Caco-2 (cell line): ENCODE measurements at regions not wholly inside any gene's neighbourhood (a gene's known extent, or its start where the extent isn't known, plus 50 kb on each side); places are given as distances from the start of the nearest gene placed in this dataset.

Source experiments
- BruUV-seq: library from RNA; stranded (reverse); fragments of 400-500 nt; replicated peaks from 2 replicates; lab custom pipeline; 2021; lab: Mats Ljungman, UMichigan
- CTCF ChIA-PET: fragments of 300-600 bp; sonication (Branson Sonifier 250); formaldehyde crosslinking; loops from one replicate; lab custom pipeline; 2022; ENCODE audit warnings: antibody characterized with exemption; lab: Charles Lee
- POLR2A ChIA-PET: fragments of 300-600 bp; sonication (Branson Sonifier 250); formaldehyde crosslinking; loops from one replicate; lab custom pipeline; 2022; ENCODE audit warnings: antibody characterized with exemption; lab: Charles Lee
- DNase-seq, 2 experiments: peaks; one replicate each; pipeline versions ENCODE4 v3.0.0 to v3.0.0-alpha.2; 2020 to 2022
- H3K27me3 ChIP-seq: replicated peaks from 2 replicates; pipeline ENCODE4 v1.6.0; 2011; ENCODE audit warnings: low read length; ENCODE audit not compliant: control insufficient read depth, insufficient read depth
- H3K36me3 ChIP-seq: 2 replicates; pipeline ENCODE4 v1.5.1; 2011; ENCODE audit warnings: low read length; ENCODE audit not compliant: control insufficient read depth, insufficient read depth
- H3K4me1 ChIP-seq: fragments of 250-450 bp; sonication (Bioruptor Pico); 2 replicates; pipeline ENCODE4 v1.5.1; 2020; ENCODE audit warnings: mild to moderate bottlenecking
- H3K4me3 ChIP-seq: 2 replicates; pipeline ENCODE4 v1.5.1; 2011; ENCODE audit warnings: low read depth, mild to moderate bottlenecking, control low read depth, low read length
- H3K9me3 ChIP-seq: fragments of 250-450 bp; sonication (Bioruptor Pico); 2 replicates; pipeline ENCODE4 v1.5.1; 2020; ENCODE audit warnings: mild to moderate bottlenecking, moderate library complexity
- H3K27ac Mint-ChIP-seq: one replicate; pipeline ENCODE4 v1.8.0; 2022; ENCODE audit warnings: mixed read lengths; ENCODE audit not compliant: unreplicated experiment
- H3K27me3 Mint-ChIP-seq: one replicate; pipeline ENCODE4 v1.8.0; 2022; ENCODE audit warnings: mixed read lengths; ENCODE audit not compliant: insufficient read depth, unreplicated experiment
- H3K36me3 Mint-ChIP-seq: one replicate; pipeline ENCODE4 v1.8.0; 2022; ENCODE audit warnings: mild to moderate bottlenecking, mixed read lengths; ENCODE audit not compliant: insufficient read depth, unreplicated experiment
- H3K4me1 Mint-ChIP-seq: one replicate; pipeline ENCODE4 v1.8.0; 2022; ENCODE audit warnings: low read depth, mixed read lengths; ENCODE audit not compliant: unreplicated experiment
- H3K4me3 Mint-ChIP-seq: one replicate; pipeline ENCODE4 v1.8.0; 2022; ENCODE audit warnings: mild to moderate bottlenecking, moderate library complexity, mixed read lengths; ENCODE audit not compliant: unreplicated experiment
- H3K9me3 Mint-ChIP-seq: one replicate; pipeline ENCODE4 v1.8.0; 2022; ENCODE audit warnings: mixed read lengths; ENCODE audit not compliant: unreplicated experiment
- intact Hi-C: fragments of 100-400 bp; cut with micrococcal nuclease; formaldehyde crosslinking; loops from one replicate; pipeline ENCODE4 v1.10.0; 2022; ENCODE audit not compliant: unreplicated experiment
- TF ChIP-seq, protein P1 (sequence below), 2 experiments: fragments of 200-600 bp in 1 of 2; IDR thresholded peaks; 1 replicate in 1 of 2; 2 replicates in 1 of 2; pipeline versions ENCODE4 v1.5.1 to v1.8.0; 2011 to 2022; ENCODE audit warnings: antibody characterized with exemption in 1 of 2, control low read depth in 1 of 2, inconsistent platforms in 1 of 2, low read depth in 1 of 2, low read length in 1 of 2, mild to moderate bottlenecking in 1 of 2, moderate library complexity in 1 of 2; ENCODE audit not compliant: insufficient read depth in 1 of 2, severe bottlenecking in 1 of 2, unreplicated experiment in 1 of 2

- no peaks in the 10 kb centered on the region for H3K36me3 ChIP-seq
- H3K9me3 Mint-ChIP-seq: no peaks in the 10 kb centered on the region
- no peak overlapping the region for H3K4me3 ChIP-seq
- BruUV-seq: no TSS peak
- POLR2A ChIA-PET: no interaction called here
- TF ChIP-seq, protein P1, sequence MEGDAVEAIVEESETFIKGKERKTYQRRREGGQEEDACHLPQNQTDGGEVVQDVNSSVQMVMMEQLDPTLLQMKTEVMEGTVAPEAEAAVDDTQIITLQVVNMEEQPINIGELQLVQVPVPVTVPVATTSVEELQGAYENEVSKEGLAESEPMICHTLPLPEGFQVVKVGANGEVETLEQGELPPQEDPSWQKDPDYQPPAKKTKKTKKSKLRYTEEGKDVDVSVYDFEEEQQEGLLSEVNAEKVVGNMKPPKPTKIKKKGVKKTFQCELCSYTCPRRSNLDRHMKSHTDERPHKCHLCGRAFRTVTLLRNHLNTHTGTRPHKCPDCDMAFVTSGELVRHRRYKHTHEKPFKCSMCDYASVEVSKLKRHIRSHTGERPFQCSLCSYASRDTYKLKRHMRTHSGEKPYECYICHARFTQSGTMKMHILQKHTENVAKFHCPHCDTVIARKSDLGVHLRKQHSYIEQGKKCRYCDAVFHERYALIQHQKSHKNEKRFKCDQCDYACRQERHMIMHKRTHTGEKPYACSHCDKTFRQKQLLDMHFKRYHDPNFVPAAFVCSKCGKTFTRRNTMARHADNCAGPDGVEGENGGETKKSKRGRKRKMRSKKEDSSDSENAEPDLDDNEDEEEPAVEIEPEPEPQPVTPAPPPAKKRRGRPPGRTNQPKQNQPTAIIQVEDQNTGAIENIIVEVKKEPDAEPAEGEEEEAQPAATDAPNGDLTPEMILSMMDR (IDR thresholded peaks at IDR 0.05; ENCODE audit: insufficient read depth in 1 of 2, low read depth in 1 of 2, low read length in 1 of 2, severe bottlenecking in 1 of 2, unreplicated experiment in 1 of 2): no peak
- intact Hi-C loops: no loop called here
- H3K27ac Mint-ChIP-seq: no peak overlapping the region
- H3K27me3 Mint-ChIP-seq: no peaks in the 10 kb centered on the region
- no peaks in the 10 kb centered on the region for H3K27me3 ChIP-seq
- CTCF ChIA-PET: interaction anchor here (0.6 to 1.1 kb wide), 2 partner anchors 74 to 613 kb away, joined by 3 to 8 read pairs; partner anchors contain the start of gene TBX3
- H3K36me3 Mint-ChIP-seq: peaks cover 6% of the 10 kb centered on the region
- H3K9me3 ChIP-seq: no peaks in the 10 kb centered on the region
- H3K4me1 ChIP-seq: peaks cover 7% of the 10 kb centered on the region
- peak in 1 of 2 experiments; percentile 30 for DNase-seq
- peaks cover 20% of the 10 kb centered on the region for H3K4me1 Mint-ChIP-seq
- H3K4me3 Mint-ChIP-seq: no peak overlapping the region
Observed at GRCh38 chr12:115297445-115297844, 613.5 kb upstream of the TBX3 start.

- Mint-ChIP-seq H3K27ac (no peak overlapping the region), H3K9me3 (no peaks in the 10 kb centered on the region), H3K4me1 (peaks cover 20% of the 10 kb centered on the region), H3K27me3 (no peaks in the 10 kb centered on the region), H3K4me3 (no peak overlapping the region), H3K36me3 (peaks cover 6% of the 10 kb centered on the region)
- no peak overlapping the region for H3K4me3 ChIP-seq
- H3K36me3 ChIP-seq: no peaks in the 10 kb centered on the region
- CTCF ChIA-PET: interaction anchor here (0.6 to 1.1 kb wide), 2 partner anchors 73 to 612 kb away, joined by 3 to 8 read pairs; partner anchors contain the start of gene TBX3
- peaks cover 7% of the 10 kb centered on the region for H3K4me1 ChIP-seq
- no TSS peak for BruUV-seq
- no peak for DNase-seq
- H3K27me3 ChIP-seq: no peaks in the 10 kb centered on the region
- H3K9me3 ChIP-seq: no peaks in the 10 kb centered on the region
- POLR2A ChIA-PET: no interaction called here
- intact Hi-C loops: no loop called here
- TF ChIP-seq, protein P1 (IDR thresholded peaks at IDR 0.05; ENCODE audit: insufficient read depth in 1 of 2, low read depth in 1 of 2, low read length in 1 of 2, severe bottlenecking in 1 of 2, unreplicated experiment in 1 of 2): no peak
Observed at GRCh38 chr12:115296613-115297198, 612.7 kb upstream of the TBX3 start.

GRCh38 chr12:115295886-115296285 lies 611.9 kb upstream of the TBX3 start:
- TF ChIP-seq, protein P1 (IDR thresholded peaks at IDR 0.05; ENCODE audit: insufficient read depth in 1 of 2, low read depth in 1 of 2, low read length in 1 of 2, severe bottlenecking in 1 of 2, unreplicated experiment in 1 of 2): no peak
- Histone ChIP-seq H3K9me3 (no peaks in the 10 kb centered on the region), H3K4me1 (peaks cover 7% of the 10 kb centered on the region), H3K4me3 (no peak overlapping the region), H3K36me3 (no peaks in the 10 kb centered on the region), H3K27me3 (no peaks in the 10 kb centered on the region)
- H3K4me1 Mint-ChIP-seq: peaks cover 20% of the 10 kb centered on the region
- intact Hi-C loops: no loop called here
- no peak for DNase-seq
- H3K9me3 Mint-ChIP-seq: no peaks in the 10 kb centered on the region
- H3K27me3 Mint-ChIP-seq: no peaks in the 10 kb centered on the region
- CTCF ChIA-PET: no interaction called here
- no peak overlapping the region for H3K4me3 Mint-ChIP-seq
- no TSS peak for BruUV-seq
- peaks cover 6% of the 10 kb centered on the region for H3K36me3 Mint-ChIP-seq
- POLR2A ChIA-PET: no interaction called here
- H3K27ac Mint-ChIP-seq: no peak overlapping the region
